HG02981 (cell line): ENCODE measurements at regions not wholly inside any gene's neighbourhood (a gene's known extent, or its start where the extent isn't known, plus 50 kb on each side); places are given as distances from the start of the nearest gene placed in this dataset.
"Not testable (repeated sequence)": the region's sequence is repeated elsewhere in the genome, so short reads cannot be mapped to it uniquely, and the experiment has no call there.

Experiments used
- ATAC-seq: cut with Tn5 transposase; IDR thresholded peaks from one replicate; pipeline ENCODE4 v1.9.1; 2021; ENCODE audit warnings: mild to moderate bottlenecking, moderate library complexity; ENCODE audit not compliant: unreplicated experiment

- ATAC-seq: no peak
Observed at GRCh38 chr5:52010454-52010853, 627.2 kb downstream of the ISL1 start.

DNA sequence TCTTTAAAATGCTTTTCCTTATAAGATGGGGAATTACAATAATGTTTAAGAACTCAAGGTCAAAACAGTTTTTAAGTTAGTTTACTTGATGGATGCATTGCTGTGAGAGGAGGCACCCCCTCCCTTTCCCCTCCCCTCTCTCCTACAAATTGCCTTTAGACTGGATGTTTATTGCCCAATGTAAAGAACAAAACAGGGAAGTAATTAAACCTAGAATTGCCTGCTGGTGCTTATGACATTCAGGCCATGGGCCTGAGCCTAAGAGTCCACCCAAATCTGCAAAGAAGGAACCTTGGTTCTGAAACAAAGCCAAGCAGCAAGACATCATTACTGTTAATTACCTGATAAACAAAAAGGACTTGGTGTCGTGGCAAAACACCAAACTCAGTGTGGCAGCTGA, 630.3 kb downstream of the ISL1 start:
- no peak for ATAC-seq

DNA sequence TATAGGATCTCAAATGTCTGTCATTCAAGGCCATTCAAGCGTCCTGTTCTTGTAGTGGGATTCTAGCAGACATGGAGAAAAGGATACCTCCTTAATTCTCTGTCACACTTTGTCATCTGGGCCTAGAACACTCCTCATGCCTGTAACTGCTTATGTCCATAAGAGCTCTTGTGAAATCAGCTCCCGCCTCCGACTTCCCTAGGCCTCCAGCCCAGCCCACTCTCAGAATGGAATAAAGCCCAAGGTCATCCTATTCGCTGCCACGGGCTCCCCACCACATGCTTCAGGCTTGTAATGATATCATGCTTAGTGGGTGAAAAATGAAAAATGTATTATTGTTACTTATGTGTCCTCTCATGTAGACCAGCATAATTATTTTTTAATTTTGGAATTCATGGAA, 632.5 kb downstream of the ISL1 start:
- ATAC-seq: no peak

DNA sequence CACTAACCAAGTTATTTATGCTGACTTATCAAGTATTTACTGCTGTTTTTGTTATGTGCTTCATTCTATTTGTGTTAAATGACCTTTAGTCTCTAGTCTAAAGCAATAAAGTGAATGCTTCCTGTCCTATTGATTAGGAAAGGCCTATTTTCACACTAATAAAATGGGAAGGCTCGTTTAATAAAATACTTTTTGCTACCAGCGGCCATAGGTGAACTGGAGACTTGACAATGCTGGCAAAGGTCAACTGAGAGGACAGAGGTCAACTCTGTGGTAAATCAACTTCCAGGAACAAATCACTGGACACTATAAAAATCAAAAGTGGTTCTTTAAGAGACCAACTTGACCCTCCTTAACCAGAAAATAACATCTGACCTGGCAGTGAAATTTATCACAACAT, 634.3 kb downstream of the ISL1 start:
- ATAC-seq: no peak

DNA sequence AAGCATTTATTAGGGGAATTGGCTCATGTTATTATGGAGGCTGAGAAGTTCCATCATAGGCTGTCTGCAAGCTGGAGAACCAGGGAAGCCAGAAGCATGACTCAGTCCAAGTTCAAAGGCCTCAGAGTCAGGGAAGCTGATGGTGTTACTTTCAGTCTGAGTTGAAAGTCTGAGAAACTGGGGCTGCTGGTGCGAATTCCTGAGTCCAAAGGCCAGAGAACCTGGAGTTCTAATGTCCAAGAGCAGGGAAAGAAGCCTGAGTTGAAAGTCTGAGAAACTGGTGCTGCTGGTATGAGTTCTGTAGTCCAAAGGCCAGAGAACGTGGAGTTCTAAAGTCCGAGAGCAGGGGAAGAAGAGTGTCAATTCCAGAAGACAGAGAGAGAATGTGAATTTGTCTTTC, 641.1 kb downstream of the ISL1 start:
- ATAC-seq: no peak

DNA sequence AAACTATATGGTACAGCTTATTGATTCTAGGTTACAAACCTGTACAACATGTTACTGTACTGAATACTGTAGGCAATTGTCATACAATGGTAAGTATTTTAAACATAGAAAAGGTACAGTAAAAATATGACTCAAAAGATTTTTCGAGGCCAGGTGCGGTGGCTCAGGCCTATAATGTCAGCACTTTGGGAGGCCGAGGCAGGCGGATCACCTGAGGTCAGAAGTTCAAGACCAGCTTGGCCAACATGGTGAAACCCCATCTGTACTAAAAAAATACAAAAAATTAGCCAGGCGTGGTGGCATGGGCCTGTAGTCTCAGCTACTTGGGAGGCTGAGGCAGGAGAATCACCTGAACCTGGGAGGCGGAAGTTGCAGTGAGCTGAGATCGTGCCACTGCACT, 646.6 kb downstream of the ISL1 start:
- not testable (repeated sequence) for ATAC-seq

- ATAC-seq: no peak
Observed at GRCh38 chr5:52041842-52042241, 658.6 kb downstream of the ISL1 start.

GRCh38 chr5:52043137-52043536, 659.9 kb downstream of the ISL1 start:
- ATAC-seq: no peak

DNA sequence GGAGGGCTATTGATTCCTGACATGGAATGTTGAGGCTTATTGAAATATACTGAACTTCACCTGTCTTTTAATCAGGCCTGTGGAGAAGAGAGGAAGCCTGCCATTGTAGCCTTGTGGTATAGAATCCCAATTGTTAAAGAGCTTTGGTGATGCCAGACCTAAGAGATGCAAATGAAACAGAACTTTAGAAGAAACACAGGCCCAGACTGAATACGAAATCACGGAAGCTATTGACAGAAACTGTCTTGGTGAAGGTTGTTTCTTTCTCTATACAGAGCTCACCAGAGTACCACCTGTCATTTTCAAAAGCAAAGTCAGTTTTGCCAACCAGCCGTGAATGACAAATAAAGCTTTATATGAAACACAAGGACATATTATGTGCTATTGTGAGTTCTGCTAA, 660.3 kb downstream of the ISL1 start:
- ATAC-seq: no peak

GRCh38 chr5:52051759-52052158, 668.5 kb downstream of the ISL1 start:
- ATAC-seq: no peak

DNA sequence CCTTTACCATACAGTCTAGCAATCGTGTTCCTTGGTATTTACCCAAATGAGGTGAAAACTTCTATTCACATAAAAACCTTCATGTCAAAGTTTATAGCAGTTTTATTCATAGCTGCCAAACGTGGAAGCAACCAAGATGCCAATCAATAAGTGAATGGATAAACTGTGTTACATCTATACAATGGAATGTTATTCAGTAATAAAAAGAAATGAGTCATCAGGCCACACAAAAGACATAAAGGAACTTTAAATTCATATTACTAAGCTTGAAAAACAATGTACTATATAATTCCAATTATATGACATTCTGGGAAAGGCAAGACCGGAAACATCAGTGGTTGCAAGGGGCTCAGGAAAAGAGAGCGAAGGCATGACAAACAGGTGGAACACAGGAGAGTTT, 679.9 kb downstream of the ISL1 start:
- ATAC-seq: no peak

DNA sequence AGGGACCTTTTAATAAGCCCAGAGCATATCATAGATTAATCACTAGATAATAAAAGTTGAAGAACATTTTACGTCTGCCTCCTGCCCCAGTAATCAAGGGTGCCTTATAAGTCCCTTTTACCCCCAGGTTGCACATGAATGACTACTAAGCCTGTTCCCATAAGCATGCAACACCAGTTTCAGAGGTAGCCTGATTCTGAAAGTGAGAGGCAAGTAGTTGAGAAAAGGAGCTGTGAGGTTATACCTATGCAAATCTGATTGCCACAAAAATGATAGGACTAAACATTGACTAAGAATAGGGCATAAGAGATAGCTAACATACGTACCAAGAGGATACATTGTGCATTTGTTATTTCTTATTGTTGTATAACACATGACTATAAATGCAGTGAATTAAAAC, 681.9 kb downstream of the ISL1 start:
- ATAC-seq: peak; percentile 91

DNA sequence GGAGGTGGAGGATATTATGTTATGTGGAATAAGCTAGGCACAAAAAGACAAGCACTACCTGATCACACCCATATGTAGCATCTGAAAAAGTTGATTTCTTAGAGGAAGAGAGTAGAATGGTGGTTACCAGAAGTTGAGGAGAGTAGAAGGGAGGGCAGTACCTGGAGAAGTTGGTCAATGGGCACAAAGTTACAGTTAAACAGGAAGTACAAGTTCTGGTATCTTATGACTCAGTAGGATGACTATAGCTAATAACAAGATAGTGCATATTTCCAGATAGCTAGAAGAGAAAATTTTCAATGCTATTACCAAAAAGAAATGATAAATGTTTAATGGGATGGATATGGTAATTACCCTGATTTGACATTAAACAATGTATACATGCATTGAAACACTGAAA, 686.7 kb downstream of the ISL1 start:
- no peak for ATAC-seq

DNA sequence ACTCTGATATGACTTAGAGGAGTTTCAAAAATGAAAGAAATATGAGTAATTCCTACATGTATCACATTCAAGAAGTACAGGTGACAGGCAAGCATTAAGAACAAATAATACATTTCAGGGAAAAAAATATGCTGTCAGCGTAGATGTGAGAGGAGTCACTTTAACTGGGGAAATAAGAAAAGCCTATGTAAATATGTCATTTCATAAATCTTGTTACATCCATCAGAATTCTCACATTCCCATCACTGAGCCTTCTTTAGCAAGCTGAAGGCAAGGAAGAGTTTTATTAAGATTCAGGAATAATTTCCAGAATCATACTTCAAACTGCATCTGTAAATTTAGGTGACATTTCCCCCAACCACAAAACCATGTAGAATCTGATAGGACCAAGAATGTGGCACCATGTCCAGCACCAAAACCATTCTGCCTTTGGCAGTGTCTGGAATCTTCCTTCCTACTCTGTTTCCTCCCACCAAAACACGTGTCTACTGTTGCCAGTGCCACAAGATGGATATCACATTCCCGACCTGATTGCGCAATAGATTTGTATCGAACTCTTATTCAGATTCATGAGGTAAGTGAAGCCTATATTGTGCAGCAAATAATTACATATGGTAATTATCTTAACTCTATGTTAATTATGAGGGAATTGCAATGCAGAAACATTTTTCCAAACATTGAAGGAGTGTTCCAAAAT, 690.9 kb downstream of the ISL1 start:
- ATAC-seq: no peak

GRCh38 chr5:52077941-52078815, 694.9 kb downstream of the ISL1 start:
- no peak for ATAC-seq

GRCh38 chr5:52102311-52102710, 685.4 kb upstream of the ITGA1 start:
- ATAC-seq: not testable (repeated sequence)

DNA sequence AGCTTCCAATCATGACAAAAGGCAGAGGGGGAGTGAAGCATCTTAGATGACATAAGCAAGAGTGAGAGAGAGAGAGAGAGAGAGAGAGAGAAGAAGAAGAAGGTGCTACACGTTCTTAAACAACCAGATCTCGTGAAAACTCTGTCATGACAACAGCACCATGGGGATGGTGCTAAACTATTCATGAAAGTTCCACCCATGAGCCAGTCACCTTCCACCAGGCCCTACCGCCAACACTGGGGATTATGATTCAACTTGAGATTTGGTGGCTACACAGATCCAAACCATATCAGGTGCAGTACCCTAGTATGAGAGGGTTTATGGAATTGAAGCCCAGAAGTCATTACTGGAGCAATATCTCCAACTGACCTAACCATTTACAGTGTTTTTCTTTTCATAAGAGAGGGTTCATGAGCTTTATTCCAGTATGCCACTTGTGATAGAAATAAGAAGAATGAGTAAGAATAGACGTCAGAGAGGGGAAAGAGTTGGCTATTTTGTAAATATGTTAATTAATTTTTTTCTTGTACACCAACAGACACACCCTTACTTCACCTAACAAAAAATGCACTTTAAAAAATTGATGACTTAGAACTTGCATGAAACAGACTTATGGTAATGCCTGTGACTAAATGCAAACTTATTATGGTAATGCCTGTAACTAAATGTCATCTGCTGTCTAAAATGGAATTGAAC, 680.4 kb upstream of the ITGA1 start:
- no peak for ATAC-seq

- ATAC-seq: no peak
Observed at GRCh38 chr5:52119768-52120167, 667.9 kb upstream of the ITGA1 start.

- no peak for ATAC-seq
Observed at GRCh38 chr5:52132053-52132452, 655.7 kb upstream of the ITGA1 start.

DNA sequence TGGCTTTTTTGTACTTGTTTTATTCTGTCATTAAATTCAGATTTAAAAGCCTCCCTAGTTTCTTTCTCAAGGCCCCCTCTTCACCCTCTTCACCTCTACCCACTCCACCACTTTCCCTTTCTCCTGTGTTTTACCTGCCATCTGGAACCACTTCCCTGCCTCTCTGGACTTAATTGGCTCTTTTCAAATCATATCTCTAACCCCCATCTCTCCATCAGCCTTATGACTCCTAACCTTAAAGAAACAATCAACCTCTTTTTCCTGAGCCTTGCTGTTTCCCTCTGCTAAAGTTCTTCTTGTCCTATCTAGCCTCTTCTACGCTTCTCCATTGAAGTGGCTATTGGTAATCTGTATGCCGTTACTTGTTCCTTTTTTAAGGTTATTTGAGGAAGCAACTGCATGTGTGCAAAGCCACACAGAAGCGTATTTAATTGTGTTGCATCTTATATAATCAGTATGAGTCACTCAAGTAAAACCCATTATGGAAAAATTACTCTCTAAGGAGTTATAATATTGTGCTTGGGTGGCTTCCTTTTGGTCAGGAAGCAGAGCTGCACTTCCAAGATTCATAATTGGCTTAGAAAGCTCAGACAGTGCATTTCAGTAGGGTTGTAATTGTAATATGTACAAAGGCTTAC, 653.6 kb upstream of the ITGA1 start:
- ATAC-seq: no peak

DNA sequence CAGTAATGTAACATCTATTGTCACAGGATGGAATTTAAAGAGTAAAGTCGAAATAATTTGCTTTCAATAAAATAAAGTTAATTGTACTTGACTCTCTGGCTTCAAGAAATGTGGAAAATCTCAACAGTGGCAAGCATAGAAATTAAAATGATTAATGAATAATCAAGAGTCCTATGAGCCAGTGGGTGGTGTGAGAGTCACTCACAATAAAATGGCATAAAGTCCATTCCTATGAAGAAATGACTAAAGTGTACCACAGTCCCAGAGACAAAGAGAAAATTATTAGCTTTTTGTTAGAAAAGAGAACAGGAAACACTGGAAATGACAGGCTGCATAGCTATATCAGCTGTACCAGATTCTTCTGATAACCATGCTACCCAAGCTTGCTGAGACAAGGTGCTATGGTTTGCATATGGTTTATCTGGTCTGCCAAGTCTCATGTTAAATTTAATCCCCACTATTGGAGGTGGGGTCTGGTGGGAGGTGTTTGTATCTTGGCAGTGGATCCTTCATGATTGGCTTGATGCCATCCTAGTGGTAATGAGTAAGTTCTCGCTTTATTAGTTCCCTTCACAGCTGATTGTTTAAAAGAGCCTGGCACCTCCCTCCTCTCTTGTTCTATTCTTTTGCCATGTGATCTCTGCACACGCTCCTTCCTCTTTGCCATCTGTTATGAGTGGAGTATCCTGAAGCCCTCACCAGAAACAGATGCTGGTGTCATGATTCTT, 647.7 kb upstream of the ITGA1 start:
- ATAC-seq: no peak
